WTC11 (cell line): ENCODE measurements at regions not wholly inside any gene's neighbourhood (a gene's known extent, or its start where the extent isn't known, plus 50 kb on each side); places are given as distances from the start of the nearest gene placed in this dataset.

Experiments
- ATAC-seq: fragments of 200-7000 bp; cut with Tn5 transposase; 2 replicates; pipeline ENCODE4 v1.10.0; 2021; ENCODE audit warnings: mild to moderate bottlenecking, moderate library complexity
- CTCF ChIA-PET: fragments of 300-600 bp; sonication (Branson Sonifier 250); formaldehyde crosslinking; loops from one replicate; lab custom pipeline; 2021; ENCODE audit warnings: antibody characterized with exemption; lab: Charles Lee
- POLR2A ChIA-PET: fragments of 350-600 bp; sonication (Branson Sonifier 250); formaldehyde crosslinking; loops from one replicate; lab custom pipeline; 2021; ENCODE audit warnings: antibody characterized with exemption; lab: Charles Lee
- DNase-seq: peaks from one replicate; pipeline ENCODE4 v3.0.0; 2021; ENCODE audit warnings: low spot score
- H3K27ac Mint-ChIP-seq: 2 replicates; pipeline ENCODE4 v1.8.0; 2021; ENCODE audit warnings: mixed read lengths
- H3K27me3 Mint-ChIP-seq: 2 replicates; pipeline ENCODE4 v1.8.0; 2021; ENCODE audit warnings: low read depth, mild to moderate bottlenecking, moderate library complexity, mixed read lengths
- H3K36me3 Mint-ChIP-seq: 2 replicates; pipeline ENCODE4 v1.8.0; 2021; ENCODE audit warnings: mixed read lengths
- H3K4me1 Mint-ChIP-seq: 2 replicates; pipeline ENCODE4 v1.8.0; 2022; ENCODE audit warnings: mixed read lengths
- H3K4me3 Mint-ChIP-seq: 2 replicates; pipeline ENCODE4 v1.8.0; 2021; ENCODE audit warnings: mild to moderate bottlenecking, moderate library complexity, mixed read lengths
- H3K9me3 Mint-ChIP-seq: 2 replicates; pipeline ENCODE4 v1.8.0; 2021; ENCODE audit warnings: mixed read lengths
- ETV6 ChIP-seq: sonication (generic); formaldehyde crosslinking; IDR thresholded peaks from 2 replicates; pipeline ENCODE4 v1.8.1; 2022; ENCODE audit warnings: mild to moderate bottlenecking, missing genetic modification reagents
- FOXJ3 ChIP-seq: sonication (generic); formaldehyde crosslinking; IDR thresholded peaks from 2 replicates; pipeline ENCODE4 v1.9.0; 2021; ENCODE audit warnings: missing genetic modification reagents, mild to moderate bottlenecking, borderline replicate concordance
- GRHL2 ChIP-seq: fragments of 250-450 bp; sonication (Bioruptor Pico); IDR thresholded peaks from 2 replicates; pipeline ENCODE4 v1.8.0; 2022; ENCODE audit warnings: mild to moderate bottlenecking, moderate library complexity; ENCODE audit not compliant: insufficient replicate concordance, severe bottlenecking
- KAT7 ChIP-seq: sonication (generic); formaldehyde crosslinking; IDR thresholded peaks from 2 replicates; pipeline ENCODE4 v1.8.1; 2023; ENCODE audit warnings: missing genetic modification reagents, mild to moderate bottlenecking, borderline replicate concordance
- MXD4 ChIP-seq: fragments of 250-450 bp; sonication (Bioruptor Pico); IDR thresholded peaks from 2 replicates; pipeline ENCODE4 v1.8.0; 2021; ENCODE audit warnings: mild to moderate bottlenecking, moderate library complexity, borderline replicate concordance
- NR3C1 ChIP-seq: sonication (generic); formaldehyde crosslinking; conservative IDR thresholded peaks from 2 replicates; pipeline ENCODE4 v1.8.1; 2023; ENCODE audit warnings: low read depth, mild to moderate bottlenecking, missing genetic modification reagents
- OVOL2 ChIP-seq: fragments of 250-450 bp; sonication (Bioruptor Pico); IDR thresholded peaks from 2 replicates; pipeline ENCODE4 v1.9.0; 2021; ENCODE audit warnings: mild to moderate bottlenecking, borderline replicate concordance
- RELA ChIP-seq: sonication (generic); formaldehyde crosslinking; IDR thresholded peaks from 2 replicates; pipeline ENCODE4 v1.8.1; 2022; ENCODE audit warnings: missing genetic modification reagents, mild to moderate bottlenecking, borderline replicate concordance
- RORB ChIP-seq: fragments of 250-450 bp; sonication (Bioruptor Pico); IDR thresholded peaks from 2 replicates; pipeline ENCODE4 v1.9.0; 2021; ENCODE audit warnings: mild to moderate bottlenecking
- TEAD1 ChIP-seq: sonication (generic); formaldehyde crosslinking; IDR thresholded peaks from 2 replicates; pipeline ENCODE4 v1.8.0; 2022; ENCODE audit warnings: mild to moderate bottlenecking, missing genetic modification reagents
- ZNF317 ChIP-seq: sonication (generic); formaldehyde crosslinking; IDR thresholded peaks from 2 replicates; pipeline ENCODE4 v1.8.1; 2023; ENCODE audit warnings: low read depth, mild to moderate bottlenecking, moderate library complexity, missing genetic modification reagents, borderline replicate concordance
- ZNF396 ChIP-seq: fragments of 250-450 bp; sonication (Bioruptor Pico); IDR thresholded peaks from 2 replicates; pipeline ENCODE4 v1.8.0; 2021; ENCODE audit warnings: mild to moderate bottlenecking, moderate library complexity, borderline replicate concordance
- TF ChIP-seq, protein P1 (sequence below): fragments of 250-450 bp; sonication (Bioruptor Pico); IDR thresholded peaks from 2 replicates; pipeline ENCODE4 v1.9.0; 2021; ENCODE audit warnings: mild to moderate bottlenecking
- TF ChIP-seq, protein P2 (sequence below): sonication (generic); formaldehyde crosslinking; IDR thresholded peaks from 2 replicates; pipeline ENCODE4 v1.8.0; 2023; ENCODE audit warnings: missing genetic modification reagents
- TF ChIP-seq, protein P3 (sequence below): fragments of 250-450 bp; sonication (Bioruptor Pico); IDR thresholded peaks from 2 replicates; pipeline ENCODE4 v1.9.0; 2021; ENCODE audit warnings: mild to moderate bottlenecking, borderline replicate concordance
- TF ChIP-seq, protein P4 (sequence below): sonication (generic); formaldehyde crosslinking; IDR thresholded peaks from 2 replicates; pipeline ENCODE4 v1.8.0; 2022; ENCODE audit warnings: mild to moderate bottlenecking, missing genetic modification reagents

DNA sequence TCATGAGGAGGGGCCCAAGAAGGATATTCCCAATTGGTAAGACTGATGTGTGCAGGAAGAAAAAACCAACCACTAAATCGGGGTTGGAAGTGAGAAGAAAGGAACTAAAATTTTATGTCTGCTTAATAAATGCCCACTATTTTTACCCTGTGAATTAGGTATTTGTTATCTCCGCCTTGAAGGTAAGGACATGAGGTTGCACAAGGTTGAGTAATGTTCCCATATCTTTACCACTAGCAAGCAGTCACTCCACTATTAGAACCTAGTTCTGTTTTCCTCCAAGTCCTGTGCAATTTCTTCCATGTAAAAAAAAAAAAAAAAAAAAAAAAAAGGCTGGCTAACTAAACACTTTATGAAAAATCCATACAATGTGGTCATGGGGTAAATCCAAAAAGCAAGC, 318.5 kb upstream of the SLCO3A1 start (continued):
- TF ChIP-seq OVOL2 (CRISPR knock-in tag): no peak

DNA sequence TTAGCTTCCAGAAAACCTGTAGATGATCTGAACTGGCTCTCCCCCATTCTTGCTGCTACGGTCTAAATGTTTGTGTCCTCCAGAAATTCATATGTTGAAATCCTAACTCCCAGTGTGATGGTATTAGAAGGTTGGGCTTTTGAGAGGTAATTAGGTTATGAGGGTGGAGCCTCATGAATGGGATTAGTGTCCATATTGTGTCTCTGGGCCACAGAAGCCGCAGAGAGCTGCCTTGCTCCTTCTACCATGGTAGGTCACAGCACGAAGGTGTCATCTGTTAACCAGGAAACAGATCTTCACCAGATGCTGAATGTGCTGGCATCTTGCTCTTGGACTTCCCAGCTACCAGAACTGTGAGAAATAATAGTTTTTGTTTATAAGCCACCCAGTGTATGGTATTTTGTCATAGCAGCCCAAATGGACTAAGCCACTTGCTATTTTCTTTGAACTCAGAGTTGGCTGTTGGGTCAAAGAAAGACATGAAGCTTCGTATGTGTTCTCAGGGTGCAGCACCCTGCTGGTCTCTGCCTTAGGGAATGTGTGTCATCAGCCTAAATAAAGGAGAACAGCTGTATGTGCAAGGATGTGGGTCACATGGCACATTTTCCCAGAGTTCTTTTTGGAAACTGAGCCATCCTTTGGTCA, 317.5 kb upstream of the SLCO3A1 start:
- Mint-ChIP-seq H3K4me1 (no peaks in the 10 kb centered on the region), H3K9me3 (no peaks in the 10 kb centered on the region), H3K4me3 (no peak overlapping the region), H3K27ac (no peak overlapping the region), H3K36me3 (no peaks in the 10 kb centered on the region), H3K27me3 (no peaks in the 10 kb centered on the region)
- ChIA-PET CTCF (interaction anchor here (2.4 kb wide), 1 partner anchor 170 kb away, joined by 8 read pairs; no protein-coding TSS in a partner anchor), POLR2A (no interaction called here)
- DNase-seq (no peak), ATAC-seq (no peak)
- no peak for TF ChIP-seq FOXJ3 (CRISPR knock-in tag)
- no peak for TF ChIP-seq TEAD1 (CRISPR knock-in tag)
- TF ChIP-seq MXD4 (CRISPR knock-in tag): no peak
- TF ChIP-seq GRHL2 (CRISPR knock-in tag): no peak

DNA sequence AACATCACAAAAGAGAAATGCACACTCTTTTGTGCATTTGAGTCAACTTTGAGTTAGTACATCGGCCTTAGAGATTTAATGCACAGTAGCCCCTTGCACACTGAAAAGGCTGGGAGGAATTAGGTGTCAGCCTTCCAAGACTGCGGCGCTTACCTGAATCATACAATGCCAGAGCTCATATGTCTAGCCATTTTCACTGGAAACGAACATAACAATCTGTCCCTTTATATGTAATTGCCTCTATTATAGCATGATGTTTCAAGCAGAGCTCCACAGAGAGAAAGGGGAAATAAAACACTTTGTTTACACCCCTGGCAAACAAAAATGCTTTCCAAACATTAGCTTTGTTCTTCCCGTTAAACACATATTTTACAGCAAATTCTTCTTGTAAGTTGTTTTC, 315.7 kb upstream of the SLCO3A1 start:
- no peaks in the 10 kb centered on the region for H3K36me3 Mint-ChIP-seq
- no peak overlapping the region for H3K4me3 Mint-ChIP-seq
- ChIA-PET POLR2A (no interaction called here), CTCF (interaction anchor here (2.4 kb wide), 1 partner anchor 169 kb away, joined by 8 read pairs; no protein-coding TSS in a partner anchor)
- H3K27me3 Mint-ChIP-seq: no peaks in the 10 kb centered on the region
- H3K4me1 Mint-ChIP-seq: no peaks in the 10 kb centered on the region
- TF ChIP-seq ZNF396 (CRISPR knock-in tag) (no peak), RORB (CRISPR knock-in tag) (no peak), ZNF317 (no peak), KAT7 (CRISPR knock-in tag) (no peak), NR3C1 (no peak), RELA (CRISPR knock-in tag) (no peak), ETV6 (CRISPR knock-in tag) (no peak)
- TF ChIP-seq, protein P1, sequence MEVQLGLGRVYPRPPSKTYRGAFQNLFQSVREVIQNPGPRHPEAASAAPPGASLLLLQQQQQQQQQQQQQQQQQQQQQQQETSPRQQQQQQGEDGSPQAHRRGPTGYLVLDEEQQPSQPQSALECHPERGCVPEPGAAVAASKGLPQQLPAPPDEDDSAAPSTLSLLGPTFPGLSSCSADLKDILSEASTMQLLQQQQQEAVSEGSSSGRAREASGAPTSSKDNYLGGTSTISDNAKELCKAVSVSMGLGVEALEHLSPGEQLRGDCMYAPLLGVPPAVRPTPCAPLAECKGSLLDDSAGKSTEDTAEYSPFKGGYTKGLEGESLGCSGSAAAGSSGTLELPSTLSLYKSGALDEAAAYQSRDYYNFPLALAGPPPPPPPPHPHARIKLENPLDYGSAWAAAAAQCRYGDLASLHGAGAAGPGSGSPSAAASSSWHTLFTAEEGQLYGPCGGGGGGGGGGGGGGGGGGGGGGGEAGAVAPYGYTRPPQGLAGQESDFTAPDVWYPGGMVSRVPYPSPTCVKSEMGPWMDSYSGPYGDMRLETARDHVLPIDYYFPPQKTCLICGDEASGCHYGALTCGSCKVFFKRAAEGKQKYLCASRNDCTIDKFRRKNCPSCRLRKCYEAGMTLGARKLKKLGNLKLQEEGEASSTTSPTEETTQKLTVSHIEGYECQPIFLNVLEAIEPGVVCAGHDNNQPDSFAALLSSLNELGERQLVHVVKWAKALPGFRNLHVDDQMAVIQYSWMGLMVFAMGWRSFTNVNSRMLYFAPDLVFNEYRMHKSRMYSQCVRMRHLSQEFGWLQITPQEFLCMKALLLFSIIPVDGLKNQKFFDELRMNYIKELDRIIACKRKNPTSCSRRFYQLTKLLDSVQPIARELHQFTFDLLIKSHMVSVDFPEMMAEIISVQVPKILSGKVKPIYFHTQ (CRISPR knock-in tag): no peak
- TF ChIP-seq, protein P2, sequence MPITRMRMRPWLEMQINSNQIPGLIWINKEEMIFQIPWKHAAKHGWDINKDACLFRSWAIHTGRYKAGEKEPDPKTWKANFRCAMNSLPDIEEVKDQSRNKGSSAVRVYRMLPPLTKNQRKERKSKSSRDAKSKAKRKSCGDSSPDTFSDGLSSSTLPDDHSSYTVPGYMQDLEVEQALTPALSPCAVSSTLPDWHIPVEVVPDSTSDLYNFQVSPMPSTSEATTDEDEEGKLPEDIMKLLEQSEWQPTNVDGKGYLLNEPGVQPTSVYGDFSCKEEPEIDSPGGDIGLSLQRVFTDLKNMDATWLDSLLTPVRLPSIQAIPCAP (CRISPR knock-in tag): no peak
- TF ChIP-seq, protein P3, sequence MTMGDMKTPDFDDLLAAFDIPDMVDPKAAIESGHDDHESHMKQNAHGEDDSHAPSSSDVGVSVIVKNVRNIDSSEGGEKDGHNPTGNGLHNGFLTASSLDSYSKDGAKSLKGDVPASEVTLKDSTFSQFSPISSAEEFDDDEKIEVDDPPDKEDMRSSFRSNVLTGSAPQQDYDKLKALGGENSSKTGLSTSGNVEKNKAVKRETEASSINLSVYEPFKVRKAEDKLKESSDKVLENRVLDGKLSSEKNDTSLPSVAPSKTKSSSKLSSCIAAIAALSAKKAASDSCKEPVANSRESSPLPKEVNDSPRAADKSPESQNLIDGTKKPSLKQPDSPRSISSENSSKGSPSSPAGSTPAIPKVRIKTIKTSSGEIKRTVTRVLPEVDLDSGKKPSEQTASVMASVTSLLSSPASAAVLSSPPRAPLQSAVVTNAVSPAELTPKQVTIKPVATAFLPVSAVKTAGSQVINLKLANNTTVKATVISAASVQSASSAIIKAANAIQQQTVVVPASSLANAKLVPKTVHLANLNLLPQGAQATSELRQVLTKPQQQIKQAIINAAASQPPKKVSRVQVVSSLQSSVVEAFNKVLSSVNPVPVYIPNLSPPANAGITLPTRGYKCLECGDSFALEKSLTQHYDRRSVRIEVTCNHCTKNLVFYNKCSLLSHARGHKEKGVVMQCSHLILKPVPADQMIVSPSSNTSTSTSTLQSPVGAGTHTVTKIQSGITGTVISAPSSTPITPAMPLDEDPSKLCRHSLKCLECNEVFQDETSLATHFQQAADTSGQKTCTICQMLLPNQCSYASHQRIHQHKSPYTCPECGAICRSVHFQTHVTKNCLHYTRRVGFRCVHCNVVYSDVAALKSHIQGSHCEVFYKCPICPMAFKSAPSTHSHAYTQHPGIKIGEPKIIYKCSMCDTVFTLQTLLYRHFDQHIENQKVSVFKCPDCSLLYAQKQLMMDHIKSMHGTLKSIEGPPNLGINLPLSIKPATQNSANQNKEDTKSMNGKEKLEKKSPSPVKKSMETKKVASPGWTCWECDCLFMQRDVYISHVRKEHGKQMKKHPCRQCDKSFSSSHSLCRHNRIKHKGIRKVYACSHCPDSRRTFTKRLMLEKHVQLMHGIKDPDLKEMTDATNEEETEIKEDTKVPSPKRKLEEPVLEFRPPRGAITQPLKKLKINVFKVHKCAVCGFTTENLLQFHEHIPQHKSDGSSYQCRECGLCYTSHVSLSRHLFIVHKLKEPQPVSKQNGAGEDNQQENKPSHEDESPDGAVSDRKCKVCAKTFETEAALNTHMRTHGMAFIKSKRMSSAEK (CRISPR knock-in tag): no peak
- TF ChIP-seq, protein P4, sequence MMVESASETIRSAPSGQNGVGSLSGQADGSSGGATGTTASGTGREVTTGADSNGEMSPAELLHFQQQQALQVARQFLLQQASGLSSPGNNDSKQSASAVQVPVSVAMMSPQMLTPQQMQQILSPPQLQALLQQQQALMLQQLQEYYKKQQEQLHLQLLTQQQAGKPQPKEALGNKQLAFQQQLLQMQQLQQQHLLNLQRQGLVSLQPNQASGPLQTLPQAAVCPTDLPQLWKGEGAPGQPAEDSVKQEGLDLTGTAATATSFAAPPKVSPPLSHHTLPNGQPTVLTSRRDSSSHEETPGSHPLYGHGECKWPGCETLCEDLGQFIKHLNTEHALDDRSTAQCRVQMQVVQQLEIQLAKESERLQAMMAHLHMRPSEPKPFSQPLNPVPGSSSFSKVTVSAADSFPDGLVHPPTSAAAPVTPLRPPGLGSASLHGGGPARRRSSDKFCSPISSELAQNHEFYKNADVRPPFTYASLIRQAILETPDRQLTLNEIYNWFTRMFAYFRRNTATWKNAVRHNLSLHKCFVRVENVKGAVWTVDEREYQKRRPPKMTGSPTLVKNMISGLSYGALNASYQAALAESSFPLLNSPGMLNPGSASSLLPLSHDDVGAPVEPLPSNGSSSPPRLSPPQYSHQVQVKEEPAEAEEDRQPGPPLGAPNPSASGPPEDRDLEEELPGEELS (CRISPR knock-in tag): no peak
- DNase-seq (no peak), ATAC-seq (no peak)
- H3K9me3 Mint-ChIP-seq: no peaks in the 10 kb centered on the region
- H3K27ac Mint-ChIP-seq: no peak overlapping the region
